ENCODE measurements at regions not wholly inside any gene's neighbourhood (a gene's known extent, or its start where the extent isn't known, plus 50 kb on each side); places are given as distances from the start of the nearest gene placed in this dataset.
"Not testable (repeated sequence)": the region's sequence is repeated elsewhere in the genome, so short reads cannot be mapped to it uniquely, and the experiment has no call there.

DNA sequence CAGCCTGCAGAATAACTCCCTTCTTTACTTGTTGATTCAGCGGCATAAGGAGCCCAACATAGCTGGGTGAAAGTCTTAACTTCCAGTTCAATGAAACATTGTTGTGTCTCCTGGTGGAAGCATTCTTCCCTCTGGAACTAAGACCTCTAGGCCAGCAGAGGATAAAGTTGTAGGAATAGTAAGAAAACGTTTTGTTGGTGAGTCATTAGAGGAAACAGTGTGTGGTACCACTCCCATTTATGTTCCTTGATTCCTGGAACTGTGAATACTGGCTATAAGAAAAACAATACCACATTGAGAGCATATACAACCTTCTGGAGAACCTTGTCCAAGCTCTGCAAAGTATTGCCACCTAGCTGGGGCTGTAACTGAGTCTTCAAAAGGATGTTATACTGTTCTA lies 737.4 kb upstream of the ZP4 start:
- no peak for DNase-seq

DNA sequence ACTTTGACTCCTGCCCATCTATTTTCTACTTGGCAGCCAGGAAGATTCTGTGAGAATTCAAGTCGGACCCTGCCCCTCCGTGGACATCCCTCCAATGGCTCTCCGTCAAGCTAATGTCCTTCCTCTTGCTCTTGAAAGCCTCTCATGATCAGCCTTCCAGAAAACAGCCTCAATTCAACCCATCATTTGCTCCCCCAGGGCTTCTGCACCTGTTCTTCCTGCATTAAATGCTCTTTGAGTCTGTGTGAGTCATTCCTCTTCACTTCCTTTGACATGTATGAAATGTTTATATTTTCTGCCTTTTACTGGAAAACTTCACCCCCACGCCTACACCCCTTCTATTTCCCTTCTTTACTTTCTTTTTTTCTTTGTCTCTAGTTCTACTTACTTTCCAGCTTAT lies 734.1 kb upstream of the ZP4 start:
- no peak for DNase-seq

DNA sequence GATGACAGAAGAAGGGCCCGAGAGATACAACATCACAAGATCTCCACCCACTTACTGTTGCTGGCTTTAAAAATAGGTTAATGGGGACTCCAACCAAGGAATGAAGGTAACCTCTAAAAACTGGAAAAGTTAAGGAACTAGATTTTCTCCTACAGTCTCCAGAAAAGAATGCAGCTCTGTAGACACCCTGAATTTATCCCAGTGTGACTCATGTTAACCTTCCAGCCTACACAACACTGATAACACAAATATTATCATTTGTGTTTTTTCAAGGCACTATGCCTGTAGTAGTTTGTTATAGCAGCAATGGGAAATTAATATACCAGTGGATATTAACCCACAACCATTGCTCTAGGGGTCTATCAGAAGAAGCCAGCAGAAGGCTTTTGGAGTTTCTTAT lies 730.7 kb upstream of the ZP4 start:
- DNase-seq, result no peak

DNA sequence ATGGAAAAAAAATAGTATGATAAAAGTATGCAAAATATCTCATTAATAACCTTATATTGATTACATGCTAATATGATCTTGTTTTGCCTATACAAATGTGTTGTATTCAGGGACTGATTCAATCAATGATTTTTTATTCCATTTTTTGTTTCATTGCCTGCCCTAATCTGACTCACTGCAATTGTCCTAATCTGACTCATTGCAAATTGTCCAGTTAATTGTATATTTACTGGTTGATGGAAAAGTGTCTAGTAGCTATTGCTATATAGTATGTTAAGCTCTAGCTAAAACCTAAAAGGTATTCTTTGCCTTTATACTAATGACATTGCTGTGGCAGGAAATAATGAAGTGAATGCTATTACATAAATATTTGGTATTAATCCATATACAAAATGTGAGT lies 728.9 kb upstream of the ZP4 start:
- DNase-seq, result no peak

DNA sequence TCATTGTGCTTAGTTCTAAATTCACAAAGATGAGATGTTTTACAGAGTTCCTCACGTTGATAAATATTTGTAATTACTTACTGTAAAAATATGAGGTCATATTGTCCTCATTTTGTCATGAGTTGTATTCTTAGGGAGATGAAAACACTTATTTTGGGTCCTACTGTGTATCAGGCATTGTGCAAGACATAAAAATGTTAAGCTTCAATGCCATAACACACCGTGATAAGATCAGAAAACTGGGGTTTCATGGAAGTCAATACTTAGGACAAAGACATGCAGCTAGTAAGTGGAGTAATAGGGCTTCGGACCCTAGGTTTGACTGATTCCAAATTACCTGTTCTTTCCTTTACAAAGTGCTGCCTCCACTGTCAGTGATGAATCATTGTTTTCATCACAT lies 720.7 kb upstream of the ZP4 start:
- DNase-seq, result no peak

DNA sequence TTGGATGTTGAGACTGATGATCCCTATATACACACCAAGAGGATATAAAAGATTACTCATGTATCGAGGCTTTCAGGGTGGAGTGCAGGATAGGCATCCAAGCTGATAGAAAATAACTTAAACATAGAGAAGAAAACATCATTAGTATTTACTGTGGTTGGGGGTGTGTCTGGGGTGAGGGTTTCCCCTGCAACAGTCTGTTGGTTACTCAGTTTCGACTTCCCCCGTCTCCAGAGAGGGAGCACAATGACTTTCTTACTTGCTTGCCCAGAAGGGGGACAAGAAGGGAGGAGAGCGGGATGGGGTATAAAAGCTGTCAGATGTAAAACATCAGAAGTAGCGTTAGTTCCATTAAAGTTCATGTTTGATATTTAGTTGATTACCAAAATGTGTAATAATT lies 717.4 kb upstream of the ZP4 start:
- no peak for DNase-seq

DNA sequence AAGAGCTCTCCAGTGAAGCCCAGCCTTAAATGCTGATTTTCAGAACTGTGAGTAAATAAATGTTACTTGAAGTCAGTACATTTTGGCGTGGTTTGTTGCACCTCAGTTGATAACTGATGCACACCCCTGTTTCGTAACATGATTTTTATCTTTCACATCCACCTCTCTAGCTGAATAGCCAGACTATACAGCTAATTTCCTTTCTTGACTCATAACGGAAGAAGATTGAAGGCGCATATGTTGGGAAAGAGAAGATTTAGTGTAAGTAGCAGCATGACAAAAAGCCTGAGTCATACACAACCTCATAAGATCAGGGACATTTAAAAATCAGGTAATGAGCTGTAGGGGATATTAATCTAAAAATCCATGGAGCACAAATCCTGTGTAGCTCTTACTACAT lies 716.2 kb upstream of the ZP4 start:
- DNase-seq, result no peak

DNA sequence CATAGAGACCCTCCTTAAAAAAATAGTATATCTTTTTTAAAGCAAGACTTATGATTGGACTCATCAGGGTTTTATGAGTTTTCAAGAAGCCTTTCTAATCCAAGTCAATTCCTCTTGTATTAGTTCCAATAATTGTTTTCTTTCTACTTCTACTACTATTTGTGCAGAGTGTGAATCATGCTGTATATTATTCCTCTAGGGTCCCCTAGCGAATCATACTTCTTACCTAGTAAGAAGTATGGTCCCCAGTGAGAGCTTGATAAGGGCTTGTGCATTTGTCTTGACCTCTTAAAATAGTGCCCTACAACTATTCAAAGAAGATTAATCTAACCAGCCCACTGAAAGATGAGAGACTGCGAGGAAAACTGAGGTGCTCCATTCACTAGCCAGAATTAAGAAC lies 715.7 kb upstream of the ZP4 start:
- DNase-seq, result no peak

DNA sequence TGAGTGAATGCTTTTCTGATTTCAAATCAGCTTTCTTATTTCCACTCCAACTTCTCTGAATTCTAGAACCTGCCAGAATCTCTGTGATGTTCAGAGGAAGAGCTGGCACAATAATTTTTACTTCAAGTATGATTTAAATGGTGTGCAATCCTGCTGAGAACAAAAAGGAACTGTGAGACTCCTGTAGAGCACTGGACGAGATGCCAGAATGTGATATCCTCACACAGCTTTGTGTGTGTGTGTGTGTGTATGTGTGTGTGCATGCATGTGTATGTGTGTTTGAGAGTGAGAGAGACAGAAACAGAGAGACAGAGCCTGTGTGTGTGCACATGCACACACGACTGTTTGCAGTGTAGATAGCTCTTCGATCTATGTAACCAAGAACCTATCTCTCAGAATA lies 713.6 kb upstream of the ZP4 start:
- DNase-seq, result no peak

DNA sequence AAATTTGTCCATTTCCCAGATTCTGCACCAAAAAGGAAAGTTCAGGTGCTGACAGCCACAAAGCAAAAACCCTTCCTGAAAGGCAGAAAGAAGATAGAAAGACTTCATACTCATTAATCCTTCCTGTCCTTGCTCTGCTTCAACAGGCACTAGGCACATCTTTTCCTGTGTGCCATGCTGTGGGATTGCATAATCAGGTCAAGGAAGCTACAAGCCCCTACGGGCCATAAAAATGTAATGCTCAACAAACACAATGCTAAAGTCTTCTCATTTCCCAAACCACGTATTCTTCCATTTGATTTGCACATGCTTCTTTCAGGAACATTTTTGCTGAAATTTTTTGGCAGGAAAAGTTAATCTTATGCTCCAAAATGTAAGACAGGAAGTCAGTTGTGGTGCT lies 710.9 kb upstream of the ZP4 start:
- not testable (repeated sequence) for DNase-seq

DNA sequence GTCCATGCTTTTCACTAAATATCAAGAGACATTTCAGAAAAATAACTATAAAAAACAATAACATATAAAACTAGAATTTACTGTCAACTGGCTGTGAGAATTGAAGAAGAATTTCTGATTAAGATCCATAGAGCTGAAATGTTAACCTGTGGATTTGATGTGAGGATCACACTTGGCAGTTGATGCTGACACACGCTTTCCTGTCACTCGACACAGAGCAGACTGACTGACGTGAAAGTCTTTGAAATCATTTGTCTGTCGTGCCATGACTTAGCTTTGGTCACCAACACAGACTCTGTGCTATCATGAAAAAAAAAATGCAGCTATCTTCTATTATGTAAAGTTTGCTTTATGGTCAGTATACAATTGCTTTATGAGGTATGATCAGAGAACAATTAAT lies 706.0 kb upstream of the ZP4 start:
- no peak for DNase-seq

DNA sequence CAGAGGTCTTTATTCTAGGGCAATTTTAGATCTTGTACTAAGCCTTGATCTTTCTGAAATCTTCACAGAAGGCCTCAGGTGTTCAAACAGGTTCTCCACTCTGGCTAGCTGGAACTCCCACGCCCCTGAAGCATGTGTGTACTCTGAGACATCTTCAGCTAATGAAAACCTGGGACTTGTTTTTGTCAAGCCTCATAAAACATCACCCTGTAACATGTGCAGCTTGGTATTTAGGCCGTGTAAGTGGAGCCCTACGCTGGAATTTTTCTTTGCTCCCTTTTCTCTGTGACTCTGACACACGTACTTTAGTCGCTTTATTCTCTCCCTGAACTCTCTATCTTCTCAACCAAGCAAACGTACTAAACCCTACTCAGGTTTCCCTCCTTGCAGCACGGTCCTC lies 701.9 kb upstream of the ZP4 start:
- no peak for DNase-seq

DNA sequence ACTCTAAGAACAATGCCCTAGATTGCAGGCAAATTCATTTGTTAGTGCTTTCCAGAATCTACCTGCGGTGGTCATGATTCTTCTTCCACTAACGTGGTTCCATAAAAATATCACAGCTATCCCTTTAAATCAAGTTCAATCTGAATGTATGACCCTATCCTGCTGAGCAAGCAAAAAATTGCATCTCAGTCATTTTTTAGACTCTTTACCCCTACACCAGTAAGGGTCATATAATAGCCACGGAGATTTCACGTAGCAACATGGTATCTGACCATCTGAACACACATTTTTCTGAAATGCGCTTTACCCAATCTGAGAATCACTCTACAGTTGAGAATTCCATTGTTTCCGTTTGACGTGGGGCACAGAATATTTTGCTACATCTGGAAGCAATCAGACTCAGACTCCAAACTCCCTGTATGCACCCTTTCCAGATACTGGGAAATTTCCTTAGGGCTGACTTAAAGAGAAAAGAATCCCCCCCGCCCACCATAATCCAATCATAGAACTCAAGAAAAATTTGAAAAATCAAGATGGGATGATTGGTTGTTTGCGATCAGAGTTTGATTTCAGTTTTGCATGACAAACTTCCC lies 699.2 kb upstream of the ZP4 start:
- no peak for DNase-seq

DNA sequence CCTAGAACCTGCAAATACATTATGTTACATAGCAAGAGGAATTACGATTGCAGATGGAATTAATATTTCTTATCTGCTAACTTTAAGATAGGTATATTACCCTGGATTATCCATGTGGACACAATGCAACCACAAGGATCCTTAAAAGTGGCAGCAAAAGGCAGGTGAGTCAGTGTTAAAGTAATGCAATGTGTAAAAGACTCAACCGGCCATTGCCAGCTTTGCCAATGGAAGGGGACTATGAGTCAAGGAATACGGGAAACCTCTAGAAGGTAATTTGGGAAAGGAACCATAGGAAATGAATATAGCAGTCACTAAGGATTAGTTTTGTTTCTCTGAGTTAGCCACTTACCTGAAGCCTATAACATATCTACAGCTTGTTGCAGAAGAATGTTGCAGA lies 692.1 kb upstream of the ZP4 start:
- no peak for DNase-seq

DNA sequence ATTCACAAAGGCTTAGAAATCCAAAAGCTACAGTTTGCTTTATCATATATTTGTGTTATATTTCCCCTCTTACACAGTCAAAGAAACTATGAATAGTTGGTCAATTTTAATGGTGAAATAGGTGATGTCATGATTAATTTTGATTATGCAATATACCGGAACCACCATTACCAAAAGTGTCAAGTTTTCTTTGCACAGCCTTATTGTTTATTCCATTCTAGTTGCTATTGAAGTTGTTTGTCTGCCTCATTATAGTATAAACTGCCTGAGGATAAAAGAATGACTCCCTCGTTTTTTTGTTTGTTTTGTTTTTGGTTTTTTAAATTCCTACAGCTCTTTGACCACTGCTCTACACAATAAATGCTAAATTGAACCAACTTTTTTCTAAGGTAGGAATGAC lies 690.6 kb upstream of the ZP4 start:
- no peak for DNase-seq

DNA sequence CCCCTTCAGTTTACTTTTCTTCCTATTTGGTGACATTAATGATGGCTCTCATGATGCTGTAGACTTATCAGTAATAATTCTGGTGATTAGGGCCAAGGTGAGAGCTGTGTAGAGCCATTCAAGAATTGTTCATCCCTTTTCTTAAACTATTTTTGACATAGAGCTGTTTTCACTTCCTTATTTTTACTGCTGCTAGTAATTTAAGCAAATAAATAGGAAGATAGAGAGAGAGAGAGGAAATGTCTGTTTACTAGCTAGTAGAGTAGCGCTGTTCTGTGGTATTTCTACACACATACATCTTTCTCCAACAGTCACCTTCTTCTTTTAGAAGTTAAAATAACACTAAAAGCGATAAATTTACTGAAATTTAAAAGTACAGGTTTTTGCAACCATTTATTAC lies 678.0 kb upstream of the ZP4 start:
- DNase-seq, result no peak

DNA sequence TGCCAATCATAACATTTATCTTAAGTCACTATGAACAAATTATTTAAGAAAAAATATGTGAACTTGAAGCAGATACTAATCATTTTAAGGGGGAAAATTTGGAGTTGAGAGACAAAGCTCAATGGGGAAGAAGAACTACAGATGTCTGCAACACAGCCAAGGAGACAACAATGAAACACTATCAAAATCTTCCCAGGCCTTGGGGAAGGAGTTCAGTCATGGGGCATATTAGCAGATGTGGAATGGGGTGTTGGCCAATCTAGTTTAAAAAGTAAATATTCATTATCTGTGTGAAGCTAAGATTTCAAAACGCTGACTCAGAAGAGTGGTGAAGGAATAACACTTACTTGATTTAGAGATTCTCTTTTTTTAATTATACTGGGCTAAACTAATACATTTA lies 671.6 kb upstream of the ZP4 start:
- DNase-seq, result no peak

DNA sequence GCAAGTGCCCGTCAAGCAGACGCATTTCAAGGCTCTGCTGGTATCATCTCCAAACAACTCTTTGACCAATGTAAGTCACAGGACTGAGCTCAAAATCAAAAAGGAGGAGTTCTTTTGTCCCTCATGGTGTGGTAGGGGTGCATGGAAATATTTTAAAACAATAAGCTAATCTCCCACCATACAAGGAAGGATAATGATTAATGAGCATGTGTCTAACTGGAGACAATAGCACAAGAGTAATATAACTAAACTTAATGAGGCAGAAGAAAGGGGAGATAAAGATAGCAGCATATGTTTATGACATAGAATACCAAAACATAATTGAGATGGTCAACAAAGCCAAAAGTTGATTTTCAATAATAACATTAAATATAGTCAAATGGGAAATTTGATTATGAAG lies 668.0 kb upstream of the ZP4 start:
- DNase-seq, result no peak

DNA sequence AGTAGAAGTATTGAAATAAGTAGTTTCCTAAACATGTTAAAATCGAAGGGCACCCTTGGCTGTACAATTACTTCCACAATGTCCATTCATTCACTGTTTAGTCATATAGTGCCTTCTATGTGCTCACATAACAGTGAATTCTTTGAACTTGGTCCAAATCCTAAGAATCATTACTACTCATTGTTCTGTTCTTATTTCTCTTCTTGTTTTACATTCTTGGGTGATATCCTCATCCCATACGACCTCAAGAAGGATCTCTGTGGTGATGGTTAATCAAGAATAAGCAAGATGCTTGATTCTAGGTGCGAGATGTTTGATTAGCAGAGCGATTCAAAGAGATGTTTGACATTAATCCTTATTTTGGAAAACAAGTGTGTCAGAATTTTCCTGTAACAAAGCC lies 667.4 kb upstream of the ZP4 start:
- no peak for DNase-seq

DNA sequence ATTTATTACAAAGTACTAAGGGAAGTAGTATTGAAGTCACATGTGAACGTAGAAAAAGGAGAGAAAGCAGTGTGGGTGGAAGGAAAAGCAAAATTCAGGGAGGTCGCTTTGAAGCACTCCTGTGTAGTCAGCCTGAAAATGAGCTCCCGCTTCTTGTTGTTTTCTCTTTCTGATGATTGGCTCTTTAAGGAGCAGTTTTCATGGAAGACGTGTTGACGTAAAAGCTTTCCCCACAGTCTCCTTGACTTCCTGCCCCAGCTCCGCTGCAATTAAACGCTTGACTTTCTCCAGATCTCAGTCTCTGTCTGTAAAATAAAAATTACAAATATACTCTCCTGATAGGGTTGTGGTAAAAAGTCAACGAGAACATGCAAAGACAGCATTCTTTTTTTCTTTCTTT lies 661.5 kb upstream of the ZP4 start:
- no peak for DNase-seq

DNA sequence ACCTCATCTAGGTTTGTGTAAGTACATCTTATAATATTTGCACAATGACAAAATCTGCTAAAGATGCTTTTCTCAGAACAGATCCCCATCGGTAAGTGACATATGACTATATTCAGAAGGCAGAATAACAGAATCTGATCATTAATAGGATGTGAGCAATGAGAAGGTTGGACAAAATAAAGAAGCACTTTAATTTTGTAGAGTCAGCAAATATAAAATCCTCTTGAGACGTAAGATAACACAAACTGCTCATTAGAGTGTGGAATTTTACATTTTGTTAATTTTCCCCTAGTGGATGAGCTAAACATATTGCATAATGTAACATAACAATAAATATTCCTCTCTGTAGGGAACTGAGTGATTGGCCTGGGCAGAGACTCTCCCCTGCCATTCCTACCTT lies 658.4 kb upstream of the ZP4 start:
- no peak for DNase-seq

DNA sequence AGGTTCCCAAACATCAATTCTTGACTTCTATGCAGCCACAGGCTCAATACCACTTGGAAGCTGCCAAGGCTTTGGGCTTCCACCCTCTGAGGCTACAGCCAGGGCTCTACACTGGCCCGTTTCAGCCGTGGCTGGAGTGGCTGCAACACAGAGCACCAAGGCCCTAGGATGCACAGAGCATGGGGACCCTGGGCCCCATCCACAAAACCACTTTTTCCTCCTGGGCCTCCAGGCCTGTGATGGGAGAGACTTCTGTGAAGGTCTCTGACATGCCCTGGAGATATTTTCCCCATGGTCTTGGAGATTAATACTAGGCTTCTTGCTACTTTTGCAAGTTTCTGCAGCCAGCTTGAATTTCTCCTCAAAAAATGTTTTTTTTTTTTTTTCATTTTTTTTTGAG lies 655.4 kb upstream of the ZP4 start:
- DNase-seq, result no peak

DNA sequence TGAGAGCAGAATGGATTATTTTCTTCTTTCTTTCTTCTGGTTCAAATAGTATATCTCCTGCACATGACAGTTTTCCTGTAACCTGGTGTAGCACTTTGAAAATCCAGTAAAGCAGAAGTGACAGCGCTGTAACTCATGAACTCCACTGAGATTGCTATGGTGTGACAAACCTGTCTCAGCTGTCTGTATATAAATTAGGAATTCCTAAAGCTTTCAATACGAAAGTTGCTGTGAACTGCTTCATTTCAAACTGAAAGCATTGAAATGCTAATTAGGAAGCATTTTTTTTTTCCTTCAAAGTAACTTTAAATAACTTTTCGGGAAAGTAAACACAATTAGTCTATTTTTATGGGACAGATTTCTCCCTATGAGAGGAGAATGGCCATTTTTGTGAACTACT lies 646.9 kb upstream of the ZP4 start:
- DNase-seq, result no peak

DNA sequence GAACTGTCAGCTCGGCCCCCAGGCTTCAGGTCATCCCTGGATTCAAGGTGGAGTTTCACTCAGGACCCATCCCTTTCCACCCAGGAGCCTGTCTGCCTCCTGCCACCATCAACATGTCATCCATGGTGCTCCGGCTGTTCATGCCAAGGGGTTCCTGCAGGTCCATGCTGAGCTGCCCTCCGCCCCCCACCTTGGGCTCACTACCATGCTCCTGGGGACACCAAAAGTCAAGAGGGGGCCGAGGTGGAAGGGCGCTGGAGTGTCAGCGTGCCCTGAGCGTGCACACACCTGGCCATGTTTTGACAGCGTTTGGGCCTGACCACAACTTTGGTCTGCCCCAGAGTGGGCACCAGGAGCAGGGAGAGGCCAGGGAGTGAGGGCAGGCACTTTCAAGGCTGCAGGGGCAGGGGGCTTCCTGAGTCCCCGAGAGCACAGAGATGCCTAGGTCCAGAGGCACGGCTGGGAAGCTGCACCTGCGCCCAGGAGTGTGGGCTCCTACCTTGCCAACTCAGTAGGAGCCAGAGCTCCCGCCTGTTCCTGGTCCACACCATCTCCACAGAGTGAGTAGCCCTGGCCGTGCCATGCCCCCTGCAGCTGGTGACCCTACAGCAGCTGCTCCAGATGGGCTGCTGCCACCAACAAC lies 639.6 kb upstream of the ZP4 start:
- DNase-seq, result no peak

DNA sequence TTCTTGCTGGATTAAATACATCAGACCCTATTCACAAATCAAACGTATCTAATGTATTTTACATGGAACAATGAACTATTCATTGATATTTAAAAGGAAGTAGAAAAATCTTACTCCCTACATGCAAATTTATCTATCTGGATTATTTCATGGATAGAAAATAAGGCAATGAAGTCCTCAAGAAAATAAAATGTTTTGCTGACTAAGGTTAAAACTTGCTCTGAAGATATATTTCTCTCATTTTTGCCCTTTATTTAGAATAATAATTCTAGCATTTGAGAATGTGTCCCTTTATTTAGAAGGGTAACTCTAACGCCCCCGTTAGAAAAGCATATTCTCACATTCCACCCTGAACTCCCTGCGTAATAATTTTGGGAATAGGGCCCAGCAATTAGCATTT lies 627.0 kb upstream of the ZP4 start:
- no peak for DNase-seq

DNA sequence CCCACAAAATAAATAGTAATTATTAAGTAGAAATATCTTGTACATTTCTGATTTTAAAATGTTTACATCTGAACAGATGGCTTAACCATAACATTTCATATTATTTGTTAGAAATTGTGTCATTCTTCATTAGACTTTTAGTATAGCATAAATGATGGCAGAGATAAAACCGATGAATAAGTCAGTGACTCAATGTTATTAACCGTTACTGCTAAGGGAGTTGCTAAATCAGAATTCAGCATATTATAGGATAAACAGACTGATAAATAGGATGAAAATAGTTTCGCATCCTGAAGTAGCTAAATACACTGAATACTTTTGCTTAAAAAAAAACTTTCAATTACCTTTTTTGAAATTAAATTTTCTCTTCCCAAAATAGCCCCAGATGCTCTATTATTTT lies 610.6 kb upstream of the ZP4 start:
- DNase-seq, result no peak

Measured in NCI-H1694 (cell line).